ACHN (cell line): ENCODE measurements at regions not wholly inside any gene's neighbourhood (a gene's known extent, or its start where the extent isn't known, plus 50 kb on each side); places are given as distances from the start of the nearest gene placed in this dataset.
"Not testable (repeated sequence)": the region's sequence is repeated elsewhere in the genome, so short reads cannot be mapped to it uniquely, and the experiment has no call there.

Experiments
- DNase-seq: peaks from one replicate; pipeline ENCODE4 v3.0.0-alpha.2; 2015
- in situ Hi-C: cut with HindIII; loops from 2 replicates; pipeline ENCODE4 v1.10.0; 2017; ENCODE audit warnings: low sequenced_read_pairs, low pct_ligation_motif_present, low pct_unique_long_range_greater_than_20kb

DNA sequence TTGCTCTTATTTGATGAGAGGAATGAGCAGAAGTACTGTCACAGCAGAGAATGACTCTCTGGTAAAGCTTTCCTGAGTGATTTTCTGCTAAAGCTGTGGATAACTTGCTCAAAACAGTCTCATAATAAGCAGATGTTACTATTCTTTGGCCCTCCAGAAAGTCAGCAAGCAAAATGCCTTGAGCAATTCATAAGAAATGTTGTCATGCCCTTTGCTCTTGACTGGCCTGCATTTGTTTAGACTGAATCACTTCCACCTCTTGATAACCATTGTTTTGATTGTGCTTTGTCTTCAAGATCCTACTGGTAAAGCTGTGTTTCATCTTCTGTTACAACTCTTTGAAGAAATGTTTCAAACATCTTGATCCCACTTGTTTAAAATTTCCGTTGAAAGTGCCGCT lies 457.9 kb upstream of the FOXG1 start:
- no peak for DNase-seq
- in situ Hi-C loops, result no loop called here

DNA sequence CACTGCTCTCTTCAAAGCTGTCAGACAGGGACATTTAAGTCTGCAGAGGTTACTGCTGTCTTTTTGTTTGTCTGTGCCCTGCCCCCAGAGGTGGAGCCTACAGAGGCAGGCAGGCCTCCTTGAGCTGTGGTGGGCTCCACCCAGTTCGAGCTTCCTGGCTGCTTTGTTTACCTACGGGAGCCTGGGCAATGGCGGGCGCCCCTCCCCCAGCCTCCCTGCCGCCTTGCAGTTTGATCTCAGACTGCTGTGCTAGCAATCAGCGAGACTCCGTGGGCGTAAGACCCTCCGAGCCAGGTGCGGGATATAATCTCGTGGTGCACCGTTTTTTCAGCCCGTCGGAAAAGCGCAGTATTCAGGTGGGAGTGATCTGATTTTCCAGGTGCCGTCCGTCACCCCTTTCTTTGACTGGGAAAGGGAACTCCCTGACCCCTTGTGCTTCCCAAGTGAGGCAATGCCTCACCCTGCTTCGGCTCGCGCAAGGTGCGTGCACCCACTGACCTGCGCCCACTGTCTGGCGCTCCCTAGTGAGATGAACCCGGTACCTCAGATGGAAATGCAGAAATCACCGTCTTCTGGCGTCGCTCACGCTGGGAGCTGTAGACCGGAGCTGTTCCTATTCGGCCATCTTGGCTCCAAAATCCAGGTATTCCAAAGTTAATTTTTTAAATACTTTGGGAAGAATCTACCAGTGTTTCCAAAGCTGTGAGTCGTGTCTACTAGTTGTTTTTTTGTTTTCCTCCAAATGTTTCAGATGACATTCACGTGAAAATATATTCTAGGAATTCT lies 448.5 kb upstream of the FOXG1 start:
- in situ Hi-C loops, DNase-seq: not testable (repeated sequence)

- in situ Hi-C loops, result no loop called here
- no peak for DNase-seq
Observed at GRCh38 chr14:28321475-28322244, 444.9 kb upstream of the FOXG1 start.

GRCh38 chr14:28323366-28323765 lies 443.2 kb upstream of the FOXG1 start:
- no peak for DNase-seq
- in situ Hi-C loops, result no loop called here

- no peak for DNase-seq
Observed at GRCh38 chr14:28323951-28324741, 442.4 kb upstream of the FOXG1 start.

DNA sequence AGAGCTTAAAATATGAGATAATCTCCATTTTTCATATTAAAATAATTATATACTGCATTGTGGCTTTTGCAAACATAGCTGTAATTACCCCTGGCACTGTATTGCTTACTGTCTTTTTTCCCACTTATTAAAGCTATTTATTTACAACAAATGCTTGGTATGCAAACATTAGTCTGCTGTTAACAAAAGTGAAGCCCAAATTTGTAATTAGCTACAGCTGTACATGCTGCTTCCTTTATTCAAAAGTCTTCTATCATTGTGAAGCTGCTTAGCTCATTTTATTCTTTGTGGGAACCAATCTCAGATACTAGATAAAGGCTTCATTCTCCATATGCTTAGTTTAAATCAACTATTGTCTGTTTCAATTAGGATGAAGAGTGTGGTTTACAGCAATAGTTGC lies 425.8 kb upstream of the FOXG1 start:
- in situ Hi-C loops, result no loop called here
- no peak for DNase-seq

More at GRCh38 chr14:28323951-28324741, 442.4 kb upstream of the FOXG1 start:
- in situ Hi-C loops, result no loop called here

DNA sequence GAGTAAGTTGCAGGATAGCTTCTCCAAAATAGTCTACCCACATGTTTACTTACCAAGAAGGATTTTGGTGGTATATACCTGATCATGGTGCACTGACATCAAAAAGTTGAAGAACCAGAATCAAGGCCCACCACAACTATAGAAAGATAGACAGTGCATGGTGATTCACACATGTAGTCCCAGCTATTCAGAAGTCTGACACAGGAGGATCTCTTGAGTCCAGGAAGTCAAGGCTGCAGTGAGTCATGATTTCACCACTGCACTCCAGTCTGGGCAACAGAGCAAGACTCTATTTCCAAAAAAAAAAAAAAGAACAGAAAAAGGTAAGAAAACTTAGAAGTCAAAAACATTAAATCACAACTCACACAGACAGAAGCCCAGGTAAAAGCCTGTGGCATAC lies 422.2 kb upstream of the FOXG1 start:
- DNase-seq, result no peak
- in situ Hi-C loops, result no loop called here

- in situ Hi-C loops, result no loop called here
- no peak for DNase-seq
Observed at GRCh38 chr14:28348797-28349196, 417.8 kb upstream of the FOXG1 start.

DNA sequence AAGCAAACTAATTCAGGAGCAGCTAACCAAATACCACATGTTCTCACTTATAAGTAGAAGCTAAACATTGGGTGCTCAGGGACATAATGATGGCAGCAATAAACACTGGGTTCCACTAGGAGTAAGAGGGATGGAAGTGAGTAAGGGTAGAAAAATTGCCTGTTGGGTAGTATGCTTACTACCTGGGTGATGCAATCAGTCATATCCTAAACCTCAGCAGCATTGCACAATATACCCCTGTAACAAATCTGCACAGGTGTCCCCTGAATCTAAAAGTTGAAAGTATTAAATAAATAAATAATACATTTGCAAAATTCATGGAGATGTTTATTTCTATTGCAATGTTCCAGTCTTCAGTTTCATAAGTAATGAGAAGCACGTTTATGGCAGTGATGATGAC lies 409.8 kb upstream of the FOXG1 start:
- DNase-seq, result no peak
- in situ Hi-C loops, result no loop called here

DNA sequence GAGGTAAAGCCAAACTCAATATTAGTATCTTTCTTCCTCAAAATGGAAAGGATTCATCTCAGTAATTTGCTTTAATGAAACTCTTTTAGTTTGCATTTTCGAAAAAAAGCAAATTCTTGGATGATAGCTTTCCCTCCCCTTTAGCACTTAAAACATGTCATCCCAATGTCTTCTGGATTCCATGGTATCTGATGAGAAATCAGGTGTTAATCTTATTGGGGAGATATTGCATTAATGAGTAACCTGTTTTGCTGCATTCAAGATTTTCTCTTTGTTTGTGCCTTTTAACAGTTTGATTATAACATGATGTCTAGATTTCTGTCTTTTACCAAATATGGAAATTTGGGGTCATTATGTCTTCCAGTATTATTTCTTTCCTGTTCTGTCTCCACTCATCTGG lies 405.1 kb upstream of the FOXG1 start:
- DNase-seq, result no peak
- in situ Hi-C loops, result no loop called here

DNA sequence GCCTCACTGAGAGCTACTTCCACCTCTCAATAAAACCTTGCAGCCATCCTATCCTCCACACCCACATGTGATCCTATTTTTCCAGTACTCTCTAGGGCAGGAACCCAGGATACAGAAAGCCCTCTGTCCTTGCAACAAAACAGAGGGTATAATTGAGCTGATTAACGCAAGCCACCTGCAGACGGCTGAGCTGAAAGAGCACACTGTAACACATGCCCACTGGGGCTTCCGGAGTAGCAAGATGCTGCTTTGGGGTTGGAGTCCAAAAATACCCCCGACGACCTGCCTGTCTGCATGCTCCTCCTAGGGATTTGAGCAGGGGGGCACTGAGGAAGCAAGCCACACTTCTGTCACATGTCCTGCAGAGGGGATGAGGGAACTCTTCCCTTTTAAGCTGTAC lies 401.1 kb upstream of the FOXG1 start:
- in situ Hi-C loops, result no loop called here
- DNase-seq, result no peak

- no peak for DNase-seq
- in situ Hi-C loops, result no loop called here
Observed at GRCh38 chr14:28373721-28374120, 392.9 kb upstream of the FOXG1 start.

- peak; percentile 19 for DNase-seq
- in situ Hi-C loops, result no loop called here
Observed at GRCh38 chr14:28375295-28375694, 391.3 kb upstream of the FOXG1 start.

DNA sequence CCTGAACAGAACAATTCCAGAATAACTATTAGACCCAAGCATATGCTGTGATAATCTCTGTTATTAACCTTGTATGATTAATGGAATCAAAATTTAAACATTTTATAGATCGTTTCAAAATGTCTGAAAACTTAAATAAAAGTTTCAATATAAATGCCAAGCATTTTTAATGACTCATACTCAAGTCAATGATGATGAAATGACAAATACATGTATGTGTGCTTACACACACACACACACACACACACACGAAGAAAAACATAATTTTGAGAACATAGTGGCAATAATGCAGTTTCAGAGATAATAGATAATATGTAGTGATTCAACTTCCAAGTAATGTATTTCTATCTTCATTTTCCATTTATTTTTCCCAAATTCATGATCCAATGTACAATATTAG lies 384.9 kb upstream of the FOXG1 start:
- no peak for DNase-seq
- in situ Hi-C loops, result no loop called here

DNA sequence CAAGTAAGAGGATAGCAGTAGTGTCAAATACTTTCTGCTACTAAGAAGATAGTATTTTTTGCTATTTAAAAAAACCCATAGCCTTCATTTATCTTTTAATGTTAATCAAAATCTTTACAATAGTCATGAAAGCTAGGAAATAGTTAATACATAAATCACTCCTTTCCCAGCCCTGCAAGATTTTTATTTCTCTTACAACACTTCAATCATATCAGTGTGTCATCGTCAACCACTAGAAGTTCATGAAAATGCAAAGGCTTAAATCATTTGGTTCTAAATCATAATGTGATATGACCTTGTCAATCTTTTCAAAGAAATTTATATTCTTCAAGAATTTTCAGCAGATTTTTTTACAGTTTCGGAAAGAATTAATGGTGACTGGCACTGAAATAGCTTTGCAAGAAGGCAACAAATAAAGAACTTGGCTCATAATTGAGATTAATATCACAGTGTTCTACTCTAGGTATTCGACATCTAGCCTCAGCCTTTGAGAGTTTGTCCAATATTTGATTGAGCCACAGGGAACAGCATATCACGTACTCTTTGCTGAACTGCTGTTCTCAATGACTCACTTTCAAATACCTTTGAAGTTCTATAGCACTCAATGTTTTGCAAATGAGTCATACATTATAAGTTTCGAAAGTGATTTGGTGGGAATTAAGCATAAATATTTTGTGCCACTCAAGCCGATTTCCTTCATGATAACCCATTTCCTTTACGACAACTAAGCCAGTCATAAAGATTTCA lies 384.0 kb upstream of the FOXG1 start:
- peak; percentile 15 for DNase-seq
- in situ Hi-C loops, result no loop called here

DNA sequence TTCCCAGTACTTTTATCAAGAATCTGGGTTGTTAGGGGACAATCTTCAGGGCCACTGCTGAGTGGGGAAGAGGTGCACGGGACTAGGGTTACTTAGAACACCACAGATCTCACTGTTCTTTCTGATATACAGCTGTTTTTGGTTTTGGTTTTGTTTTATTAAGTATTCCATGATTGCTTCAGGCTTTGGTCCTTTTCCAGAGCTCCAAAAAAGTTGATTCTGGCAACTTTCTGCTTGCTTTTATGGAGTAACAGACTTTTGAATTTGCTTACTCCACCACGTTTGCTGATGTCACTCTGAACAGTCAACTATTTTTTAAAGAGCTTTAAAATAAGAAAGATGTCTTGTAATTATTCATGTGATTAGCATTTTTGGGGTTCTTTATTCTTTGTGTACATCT lies 368.1 kb upstream of the FOXG1 start:
- DNase-seq, result no peak
- in situ Hi-C loops, result no loop called here

DNA sequence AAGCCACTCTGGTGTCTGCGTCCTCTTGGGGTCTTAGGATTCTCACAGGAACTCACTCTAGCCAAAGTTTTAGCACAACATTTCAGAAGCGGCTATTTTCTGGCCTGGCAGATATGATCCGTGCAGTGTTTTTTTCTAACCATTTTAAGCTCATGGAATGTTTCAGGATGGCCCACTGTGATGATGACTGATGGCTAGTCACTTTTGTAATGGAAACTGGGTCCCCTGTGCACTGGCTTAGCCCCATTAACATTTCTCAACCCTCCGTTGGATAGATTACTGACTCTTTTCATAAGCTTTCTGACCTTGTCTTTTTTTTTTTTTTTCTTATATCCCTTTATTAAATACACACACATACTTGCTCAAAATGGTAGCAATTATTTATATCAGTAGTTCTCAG lies 364.9 kb upstream of the FOXG1 start:
- in situ Hi-C loops, DNase-seq: not testable (repeated sequence)

- no peak for DNase-seq
- in situ Hi-C loops, result no loop called here
Observed at GRCh38 chr14:28406196-28406595, 360.4 kb upstream of the FOXG1 start.
